Stimulated activated CD8-positive, alpha-beta memory T cell treated with anti-CD3 and anti-CD28 coated beads, Interleukin-2, amount 100 ng/mL, for 1 hour (primary cell): ENCODE measurements at regions not wholly inside any gene's neighbourhood (a gene's known extent, or its start where the extent isn't known, plus 50 kb on each side); places are given as distances from the start of the nearest gene placed in this dataset.
"Not testable (repeated sequence)": the region's sequence is repeated elsewhere in the genome, so short reads cannot be mapped to it uniquely, and the experiment has no call there.

Experiments
- DNase-seq, 2 donors: peaks; one replicate each; pipeline ENCODE4 v3.0.0-alpha.2; 2020; ENCODE audit warnings: low read depth in 2 of 2

DNA sequence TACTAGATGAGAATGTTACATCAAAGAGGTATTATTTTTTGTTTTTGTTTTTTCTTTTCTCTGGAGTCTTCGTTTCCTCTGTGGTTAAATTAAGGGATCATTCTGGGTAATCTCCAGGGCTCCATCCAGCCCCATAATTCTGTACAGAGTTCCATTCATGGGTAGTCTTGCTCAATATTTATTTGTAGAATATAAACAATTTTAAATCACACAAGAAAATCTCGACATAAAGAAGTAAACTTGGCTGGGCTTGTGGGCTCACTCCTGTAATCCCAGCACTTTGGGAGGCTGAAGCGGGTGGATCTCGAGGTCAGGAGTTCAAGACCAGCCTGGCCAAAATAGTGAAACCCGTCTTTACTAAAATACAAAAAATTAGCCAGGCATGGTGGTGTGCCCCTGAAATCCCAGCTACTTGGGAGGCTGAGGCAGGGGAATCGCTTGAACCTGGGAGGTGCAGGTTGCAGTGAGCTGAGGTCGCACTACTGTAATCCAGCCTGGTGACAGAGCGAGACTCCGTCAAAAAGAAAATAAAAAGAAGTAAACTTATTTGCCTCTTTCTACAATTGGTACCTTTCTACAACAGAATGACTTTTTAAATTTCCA is 166.8 kb upstream of the TGFBR2 start:
- DNase-seq: no peak

DNA sequence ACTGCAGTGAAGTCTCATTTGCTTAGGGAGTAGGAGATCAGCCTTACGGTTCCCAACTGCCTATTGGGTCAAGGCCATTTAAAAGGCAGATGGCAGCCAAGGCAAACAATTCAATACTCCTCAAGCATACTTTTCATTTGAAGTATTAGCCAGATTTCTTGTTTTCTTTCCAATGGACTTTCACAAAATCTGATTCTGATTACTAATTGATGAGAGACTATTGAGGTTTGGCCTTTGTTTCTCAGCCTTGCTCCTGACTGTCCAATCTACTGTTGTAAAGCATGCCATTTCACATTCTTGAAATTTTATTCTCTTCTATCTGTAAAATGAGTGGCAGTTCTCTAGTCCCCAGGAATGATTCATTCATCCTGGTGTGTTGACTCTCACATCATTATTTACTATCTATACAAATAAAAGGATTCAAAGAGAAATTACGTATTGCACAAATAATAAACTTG is 166.2 kb upstream of the TGFBR2 start:
- DNase-seq: no peak

DNA sequence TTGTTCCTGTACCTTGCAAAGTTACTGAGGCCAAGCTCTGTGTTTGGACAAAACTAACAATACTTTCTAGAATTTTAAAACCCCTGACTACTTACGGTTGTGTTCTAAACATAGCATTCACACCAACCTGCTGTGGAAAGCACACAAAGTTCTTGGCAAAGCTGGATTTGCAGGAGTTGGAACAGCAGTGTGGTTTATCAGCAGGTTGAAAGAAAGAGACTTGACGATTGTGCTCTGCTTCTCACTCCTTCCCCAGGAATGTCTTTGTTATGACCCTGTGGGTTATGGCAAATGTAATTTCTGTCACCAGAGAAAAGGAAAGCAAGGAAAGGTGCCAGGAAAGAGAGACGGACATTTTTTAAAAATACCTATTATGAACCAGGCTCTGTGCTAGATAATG is 165.5 kb upstream of the TGFBR2 start:
- no peak for DNase-seq

DNA sequence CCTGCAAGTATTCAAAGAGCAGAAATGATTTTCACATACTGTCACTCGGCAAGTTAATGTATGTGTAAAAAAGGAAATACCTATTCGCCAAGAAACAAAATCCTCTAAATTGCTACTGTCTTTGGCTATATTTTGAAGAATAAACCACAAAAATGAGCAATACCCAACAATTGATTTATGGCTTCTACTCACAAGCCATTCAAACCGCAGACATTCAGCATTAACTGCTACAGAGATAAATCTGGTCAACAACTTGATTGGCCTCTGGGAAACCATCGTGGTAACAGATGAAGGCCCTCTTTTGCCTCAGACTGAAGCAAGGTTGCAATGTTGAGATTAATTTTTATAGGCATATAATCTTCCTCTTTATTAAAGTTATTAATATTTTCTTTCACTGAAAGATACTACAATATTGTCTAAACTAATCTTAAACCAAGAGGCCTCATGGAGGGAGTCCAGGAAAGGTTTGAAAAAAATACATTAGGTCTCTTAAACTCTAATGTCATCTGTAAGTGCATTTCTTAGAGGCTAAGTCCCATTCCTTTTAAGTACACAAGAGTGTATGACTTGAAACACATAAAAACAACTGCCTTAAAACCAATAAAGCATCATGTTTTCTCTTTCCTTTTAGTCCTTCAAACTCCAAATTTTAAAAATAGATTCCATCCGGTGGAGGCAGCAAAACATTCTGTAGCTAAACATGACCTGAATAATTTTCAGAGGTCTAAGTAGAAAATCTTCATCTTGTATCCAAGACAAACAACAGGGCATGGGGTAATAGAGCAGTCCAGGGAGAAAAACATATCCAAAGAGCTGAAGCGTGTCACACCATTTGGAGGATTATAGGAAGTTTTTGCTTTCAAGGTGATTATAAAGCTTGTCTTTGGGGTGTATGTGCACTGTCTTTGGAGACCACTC is 162.4 kb upstream of the TGFBR2 start:
- DNase-seq: no peak

DNA sequence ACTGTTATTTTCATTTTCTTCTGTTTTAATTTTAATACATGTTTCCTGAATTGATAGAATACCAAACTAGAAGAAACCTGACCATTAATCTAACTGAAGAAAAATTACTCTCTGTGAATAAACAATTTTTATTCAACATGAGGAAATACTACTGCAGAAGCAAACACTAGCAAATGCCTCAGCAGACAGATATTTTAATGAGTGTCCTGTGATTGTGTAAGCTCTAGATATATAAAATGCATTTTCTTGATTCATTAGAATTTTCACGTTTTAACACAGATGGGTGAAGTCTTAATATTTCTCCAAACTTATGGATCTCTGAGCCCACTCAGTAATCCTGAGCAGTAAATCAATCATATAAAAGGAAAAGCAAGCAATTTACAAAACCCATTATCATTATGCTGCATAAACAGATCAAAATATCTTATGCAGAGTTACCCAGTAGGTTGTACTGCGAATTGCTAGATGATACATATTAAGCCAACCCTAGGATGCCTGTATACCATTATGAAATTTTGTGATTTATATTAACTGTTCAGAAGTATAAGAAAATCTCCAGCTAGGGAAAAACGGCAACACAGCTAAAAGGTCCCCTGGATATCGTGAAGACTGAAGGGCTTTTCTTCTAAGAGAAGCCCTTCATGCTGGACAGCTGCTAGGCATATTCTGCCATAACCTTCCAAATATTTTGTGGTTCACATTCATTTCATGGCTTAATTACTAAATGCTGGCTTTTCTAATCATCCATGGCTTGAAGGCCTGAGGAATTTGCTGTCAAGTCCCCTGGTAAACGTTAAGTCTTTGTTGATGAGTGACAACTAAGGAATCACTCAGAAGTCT is 157.7 kb upstream of the TGFBR2 start:
- DNase-seq: no peak

DNA sequence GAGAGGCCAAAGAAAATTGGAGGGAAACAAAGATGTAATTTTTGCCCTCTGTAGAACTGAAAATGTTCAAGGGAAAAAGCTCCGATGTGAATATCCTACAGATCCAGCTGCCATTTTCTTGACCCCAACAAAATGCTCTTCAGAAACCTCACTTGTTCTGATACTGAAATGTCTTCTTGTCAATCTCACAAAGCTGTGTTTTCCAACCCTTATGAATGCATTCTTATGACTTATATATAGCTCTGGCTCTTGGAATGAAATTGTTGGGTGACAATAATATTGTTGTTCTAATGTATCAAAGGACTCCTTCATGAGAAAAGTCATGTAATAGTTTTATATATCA is 157.1 kb upstream of the TGFBR2 start:
- DNase-seq: no peak

DNA sequence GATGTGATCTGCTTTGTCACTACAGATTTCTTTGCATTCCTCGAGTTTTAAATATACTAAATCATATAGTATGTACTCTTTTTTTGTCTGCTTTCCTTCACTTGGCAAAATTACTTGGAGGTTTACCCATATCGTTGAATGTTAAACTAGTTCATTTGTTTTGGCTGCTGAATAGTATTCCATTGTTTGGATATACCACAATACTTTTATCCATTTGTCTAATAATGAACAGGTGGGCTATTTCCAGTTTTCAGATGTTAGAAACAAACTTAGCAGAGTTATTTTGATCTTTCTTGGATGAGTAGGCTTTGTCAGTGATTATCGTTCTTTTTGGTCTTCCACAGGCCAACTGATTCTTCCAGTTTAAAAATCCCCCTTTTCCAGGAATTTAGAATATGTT is 154.0 kb upstream of the TGFBR2 start:
- no peak for DNase-seq

DNA sequence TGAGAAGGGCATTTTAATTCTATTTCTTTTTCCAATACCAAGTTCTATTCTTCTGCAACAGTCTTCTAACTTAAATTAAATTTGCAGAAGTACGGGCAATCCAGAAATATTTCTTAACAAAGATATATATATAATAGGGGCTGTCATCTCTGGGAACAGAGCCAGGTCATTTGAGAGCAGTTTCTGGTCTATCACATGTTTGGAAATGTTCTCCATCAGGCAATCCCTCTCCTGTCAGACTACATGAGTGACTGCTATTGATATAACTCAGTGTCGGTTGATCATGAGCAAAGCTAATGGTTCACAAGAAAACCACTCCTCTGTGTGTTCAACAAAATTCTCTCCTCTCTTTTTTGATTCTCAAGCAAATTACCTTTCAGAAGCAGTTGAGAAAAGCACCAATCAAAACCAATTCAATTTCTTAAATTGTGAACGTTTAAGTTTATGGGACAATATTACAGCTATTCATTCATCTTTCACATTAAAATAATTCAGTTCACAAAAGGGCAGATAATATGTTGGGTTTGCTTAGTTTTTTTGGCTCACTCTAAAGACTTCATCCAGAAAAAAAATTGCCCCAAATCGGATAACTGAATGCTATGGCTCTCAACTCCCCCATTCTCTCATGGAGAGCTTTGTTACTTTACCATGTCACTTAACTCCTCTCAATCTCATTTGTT is 152.9 kb upstream of the TGFBR2 start:
- DNase-seq: no peak

DNA sequence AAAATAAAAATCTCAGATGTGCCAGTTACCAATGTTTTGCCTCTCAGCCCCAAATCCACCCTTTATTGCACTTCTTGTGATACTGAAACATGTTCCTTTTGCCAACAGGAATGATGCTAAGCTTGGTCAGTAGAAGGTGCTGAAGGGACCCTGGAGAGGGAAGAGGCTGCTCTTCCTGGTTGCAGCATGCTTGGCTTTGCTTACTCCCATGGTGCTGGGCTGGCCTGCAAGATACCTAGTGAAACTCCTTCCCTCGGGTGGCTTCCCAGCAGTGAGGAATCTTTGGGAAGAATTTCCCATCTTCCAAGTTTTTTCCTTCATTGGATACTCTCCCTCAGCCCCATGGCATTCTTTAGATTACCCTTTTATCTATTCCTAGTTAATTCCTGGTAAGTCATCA is 151.8 kb upstream of the TGFBR2 start:
- DNase-seq: no peak

DNA sequence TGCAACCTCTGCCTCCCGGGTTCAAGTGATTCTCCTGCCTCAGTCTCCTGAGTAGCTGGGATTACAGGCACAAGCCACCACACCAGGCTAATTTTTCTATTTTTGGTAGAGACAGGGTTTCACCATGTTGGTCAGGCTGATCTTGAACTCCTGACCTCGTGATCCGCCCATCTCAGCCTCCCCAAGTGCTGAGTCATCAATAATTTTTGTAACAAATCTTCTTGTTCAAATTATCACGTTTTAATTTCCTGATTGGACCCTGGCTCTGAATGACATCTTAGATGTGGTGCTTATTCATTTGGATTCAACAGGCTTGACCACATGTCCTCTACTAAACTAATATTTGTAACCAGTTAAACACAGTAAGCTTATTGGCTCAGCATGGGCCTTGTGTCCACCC is 151.3 kb upstream of the TGFBR2 start:
- DNase-seq: not testable (repeated sequence)

DNA sequence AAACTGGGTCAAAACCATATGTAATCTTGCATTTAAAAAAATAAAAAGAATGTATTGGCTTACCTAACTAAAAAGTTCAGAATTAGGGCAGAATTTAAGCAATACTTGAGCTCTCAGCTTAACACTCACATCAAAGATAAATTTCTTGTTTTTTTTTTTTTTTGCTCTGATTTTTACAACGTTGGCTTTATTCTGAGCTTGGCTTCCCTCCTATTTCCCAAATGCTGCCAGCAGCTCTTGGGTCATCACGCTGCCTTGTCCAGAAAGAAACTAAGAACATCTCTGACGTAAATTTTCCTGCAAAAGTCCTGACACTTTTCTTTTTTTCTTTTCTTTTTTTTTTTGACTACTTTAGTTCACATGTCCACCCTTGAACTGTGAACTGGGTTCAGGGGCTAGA is 150.6 kb upstream of the TGFBR2 start:
- no peak for DNase-seq

DNA sequence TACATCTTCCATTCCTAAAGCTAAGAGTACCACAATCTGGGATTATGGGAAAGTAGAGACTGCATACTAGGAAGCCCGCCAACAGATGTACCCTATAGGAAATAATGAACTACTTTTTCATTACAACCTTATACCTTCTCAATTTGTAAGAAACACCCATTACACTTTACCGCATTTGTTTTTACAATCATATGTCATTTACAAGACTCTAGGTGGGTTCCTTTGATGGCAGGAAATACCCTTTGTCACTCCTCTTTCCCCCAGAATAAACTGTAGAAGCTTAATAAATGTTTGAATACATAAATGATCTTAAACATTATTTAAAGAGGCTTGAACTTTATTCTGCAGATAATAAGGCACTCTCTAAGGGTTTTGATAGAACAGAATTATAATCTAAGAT is 150.1 kb upstream of the TGFBR2 start:
- DNase-seq: no peak

DNA sequence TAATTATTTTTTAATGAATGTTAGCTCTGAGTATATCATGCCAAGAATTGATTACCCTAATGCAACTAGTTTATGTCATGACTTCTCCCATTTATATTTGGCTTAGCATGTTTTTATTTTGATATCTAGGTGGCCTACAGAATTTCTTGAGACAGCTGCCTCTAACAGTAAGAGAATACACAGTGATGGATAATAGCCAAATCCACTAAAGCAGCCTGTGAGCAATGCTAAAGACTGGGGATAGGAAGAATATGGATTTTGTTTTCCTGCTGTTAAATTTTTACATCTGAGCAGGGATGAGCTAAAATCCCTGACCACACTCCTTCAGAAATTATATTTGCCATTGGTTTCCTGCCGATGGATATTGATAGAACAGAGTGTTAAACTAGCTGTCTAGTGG is 149.3 kb upstream of the TGFBR2 start:
- DNase-seq: no peak

DNA sequence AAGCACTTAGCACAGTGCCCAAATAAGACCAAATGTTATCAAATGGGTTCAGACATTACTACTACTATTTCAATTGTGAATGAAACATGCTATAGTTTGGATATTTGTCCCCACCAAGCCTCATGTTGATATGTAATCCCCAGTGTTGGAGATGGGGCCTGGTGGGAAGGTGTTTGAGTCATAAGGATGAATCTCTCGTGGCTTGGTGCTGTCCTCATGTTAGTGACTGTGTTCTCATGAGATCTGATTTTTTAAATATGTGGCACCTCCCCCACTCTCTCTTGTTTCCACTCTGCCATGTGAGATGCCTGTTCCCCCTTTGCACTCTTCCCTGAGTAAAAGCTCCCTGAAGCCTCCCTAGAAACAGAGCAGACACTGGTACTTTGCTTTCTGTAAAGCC is 148.7 kb upstream of the TGFBR2 start:
- no peak for DNase-seq

DNA sequence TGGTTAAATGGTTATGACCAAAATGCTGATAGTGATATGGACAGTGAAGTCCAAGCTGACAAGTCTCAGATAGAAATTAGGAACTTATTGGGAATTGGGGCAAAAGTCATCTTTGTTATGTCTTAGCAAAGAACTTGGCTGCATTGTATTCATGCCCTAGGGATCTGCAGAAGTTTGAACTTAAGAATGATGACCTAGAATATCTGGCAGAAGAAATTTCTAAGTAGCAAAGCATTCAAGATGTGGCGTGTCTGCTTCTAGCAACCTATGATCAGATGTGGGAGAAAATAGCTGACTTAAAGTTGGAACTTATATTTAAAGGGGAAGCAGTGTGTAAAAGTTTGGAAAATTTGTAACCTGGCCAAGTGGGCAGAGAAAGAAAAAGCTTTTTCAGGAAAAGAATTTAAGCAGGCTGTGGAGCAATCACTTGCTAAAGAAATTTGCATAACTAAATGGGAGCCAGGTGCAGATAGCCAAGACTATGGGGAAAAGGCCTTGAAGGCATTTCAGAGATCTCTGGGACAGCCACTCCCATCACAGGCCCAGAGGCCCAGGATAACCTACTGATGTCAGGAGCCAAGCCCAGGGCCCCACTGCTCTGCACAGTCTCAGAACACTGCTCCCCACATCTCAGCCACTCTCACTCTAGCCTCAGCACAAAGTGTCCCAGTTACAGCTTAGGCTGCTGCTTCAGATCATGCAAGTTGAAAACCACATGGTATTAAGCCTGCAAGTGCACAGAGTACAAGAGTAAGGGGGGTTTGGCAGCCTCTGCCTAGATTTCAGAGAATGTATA is 147.8 kb upstream of the TGFBR2 start:
- DNase-seq: no peak

DNA sequence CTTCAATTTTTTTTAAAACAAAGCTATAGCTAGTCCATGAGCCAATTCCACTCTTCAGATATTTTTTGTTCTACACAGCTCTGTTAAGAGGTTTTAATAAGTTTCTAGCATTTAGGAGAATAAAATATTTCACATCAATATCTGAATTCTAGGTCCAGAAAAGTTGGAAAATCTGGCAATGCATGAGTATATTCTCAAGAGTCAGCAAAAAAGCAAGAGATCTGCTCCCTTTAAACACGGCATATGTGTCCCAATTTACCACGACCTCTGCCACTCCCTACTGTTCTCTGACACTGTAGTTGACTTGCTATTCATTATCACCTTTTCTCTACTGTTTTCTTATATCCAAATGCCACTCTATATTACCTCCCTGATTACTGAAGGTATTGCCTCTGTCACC is 145.1 kb upstream of the TGFBR2 start:
- no peak for DNase-seq

DNA sequence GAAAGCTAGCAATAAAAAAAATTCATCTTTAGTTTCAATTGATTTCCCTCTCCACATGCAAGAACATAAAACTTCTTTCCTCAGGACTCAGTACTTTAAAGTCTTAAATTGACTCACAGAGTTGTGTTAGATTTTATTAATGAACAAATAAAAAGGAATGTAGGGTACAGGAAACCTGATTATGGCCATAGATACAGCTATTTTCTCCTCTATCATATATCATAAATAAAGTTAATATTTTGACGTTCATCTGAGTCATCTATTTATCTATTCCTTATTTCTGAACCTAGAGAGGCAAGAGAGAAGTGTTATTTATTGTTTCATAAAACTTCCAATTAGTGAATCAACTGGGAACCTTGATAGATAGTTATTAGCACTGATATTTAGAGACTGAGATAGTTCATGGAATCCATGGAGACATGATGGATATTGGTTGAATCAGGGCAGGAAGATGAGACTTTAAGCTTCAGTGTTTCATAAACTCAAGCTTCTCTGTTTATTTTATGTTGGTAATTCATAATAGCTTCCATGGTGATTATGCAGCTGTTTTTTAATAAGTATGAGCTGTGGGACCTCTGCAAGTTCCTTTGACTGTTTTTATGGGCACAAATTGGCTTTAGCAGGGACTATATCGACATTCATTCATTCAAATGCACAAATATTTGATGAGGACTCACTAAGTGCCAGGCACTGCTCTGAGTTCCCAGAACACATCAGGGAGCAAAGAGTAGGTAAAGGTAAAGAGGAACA is 143.5 kb upstream of the TGFBR2 start:
- no peak for DNase-seq

DNA sequence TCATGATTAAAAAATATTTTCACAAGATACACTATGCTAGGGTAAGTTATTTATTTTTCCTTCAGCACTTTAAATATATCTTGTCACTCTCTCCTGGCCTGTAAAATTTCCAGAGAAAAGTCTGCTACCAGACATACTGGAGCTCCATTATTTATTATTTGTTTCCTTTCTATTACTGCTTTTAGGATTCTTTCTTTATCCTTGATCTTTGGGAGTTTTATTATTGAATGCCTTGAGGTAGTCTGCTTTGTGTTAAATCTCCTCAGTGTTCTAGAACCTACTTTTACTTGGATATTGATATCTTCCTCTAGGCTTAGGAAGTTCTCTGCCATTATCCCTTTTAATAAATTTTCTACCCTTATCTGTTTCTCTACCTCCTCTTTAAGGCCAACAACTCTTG is 142.0 kb upstream of the TGFBR2 start:
- no peak for DNase-seq

DNA sequence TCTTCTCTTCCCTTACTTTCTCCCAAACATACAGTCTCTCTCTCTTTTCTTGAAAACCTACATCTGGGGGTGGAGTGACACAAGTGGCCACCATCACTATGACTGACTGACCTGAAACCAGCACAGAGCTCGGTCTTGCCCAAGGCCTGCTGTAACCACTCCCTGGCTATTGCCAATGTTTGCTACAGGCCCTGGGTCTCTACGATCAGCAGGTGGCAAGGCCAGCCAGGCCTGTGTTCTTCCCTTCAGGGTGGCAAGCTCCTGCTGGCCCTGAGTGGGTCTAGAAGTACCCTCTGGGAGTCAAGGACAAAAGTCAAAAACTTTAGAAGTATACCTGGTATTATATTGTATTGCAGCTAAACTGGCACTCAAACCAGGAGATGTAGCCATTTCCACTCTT is 140.9 kb upstream of the TGFBR2 start:
- DNase-seq: no peak

DNA sequence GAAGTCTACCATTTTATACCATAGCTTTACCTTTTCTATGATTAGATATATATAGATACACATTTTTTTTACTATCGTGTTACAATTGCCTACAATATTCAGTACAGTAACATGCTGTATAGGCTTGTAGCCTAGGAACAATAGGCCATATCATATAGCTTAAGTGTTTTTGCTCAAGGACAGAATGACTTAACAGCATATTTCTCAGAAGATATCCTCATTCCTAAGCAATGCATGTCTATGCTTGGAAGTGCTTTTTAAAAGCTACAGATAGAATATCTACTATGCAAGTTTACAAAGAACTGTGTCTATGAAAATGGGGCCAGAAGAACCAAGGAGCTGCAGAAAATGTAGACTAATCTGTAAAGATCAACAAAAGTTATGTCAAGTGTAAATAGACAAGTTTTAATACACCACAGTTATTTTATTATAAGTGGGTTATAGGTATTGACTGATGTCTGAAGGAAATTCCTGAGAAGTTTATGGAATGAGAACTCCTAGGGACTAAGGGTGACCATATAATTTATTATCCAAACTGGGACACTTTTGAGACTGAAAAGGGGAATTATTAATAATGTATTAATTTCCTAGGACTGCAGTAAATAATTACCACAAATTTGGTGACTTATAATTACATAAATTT is 138.7 kb upstream of the TGFBR2 start:
- DNase-seq: no peak
